NCI-H187 (cell line): ENCODE measurements at regions not wholly inside any gene's neighbourhood (a gene's known extent, or its start where the extent isn't known, plus 50 kb on each side); places are given as distances from the start of the nearest gene placed in this dataset.

Source experiments
- DNase-seq, 2 experiments: peaks; one replicate each; lab custom pipeline; 2025; lab: John Stamatoyannopoulos, UW

GRCh38 chr4:34035225-34035624, 2209.1 kb downstream of the ARAP2 start:
- DNase-seq, result no peak

- no peak for DNase-seq
These were observed 2207.0 kb downstream of the ARAP2 start for GRCh38 chr4:34037280-34037679.

- DNase-seq, result no peak
These were observed 2204.5 kb downstream of the ARAP2 start for GRCh38 chr4:34039766-34040165.

GRCh38 chr4:34043131-34043530, 2201.2 kb downstream of the ARAP2 start:
- no peak for DNase-seq

- no peak for DNase-seq
These were observed 2197.7 kb downstream of the ARAP2 start for GRCh38 chr4:34046580-34046979.

- DNase-seq, result no peak
These were observed 2197.0 kb downstream of the ARAP2 start for GRCh38 chr4:34047363-34047762.

GRCh38 chr4:34066126-34066525, 2178.2 kb downstream of the ARAP2 start:
- no peak for DNase-seq

- no peak for DNase-seq
These were observed 2152.9 kb downstream of the ARAP2 start for GRCh38 chr4:34091451-34091850.

GRCh38 chr4:34094114-34094513, 2150.2 kb downstream of the ARAP2 start:
- no peak for DNase-seq

- DNase-seq, result no peak
These were observed 2139.0 kb downstream of the ARAP2 start for GRCh38 chr4:34105311-34105710.

GRCh38 chr4:34108391-34108790, 2135.9 kb downstream of the ARAP2 start:
- DNase-seq, result no peak

GRCh38 chr4:34112573-34112972, 2131.7 kb downstream of the ARAP2 start:
- no peak for DNase-seq

- DNase-seq, result no peak
These were observed 2105.9 kb downstream of the ARAP2 start for GRCh38 chr4:34138385-34138784.

GRCh38 chr4:34139346-34139745, 2105.0 kb downstream of the ARAP2 start:
- no peak for DNase-seq

- DNase-seq, result no peak
These were observed 2095.9 kb downstream of the ARAP2 start for GRCh38 chr4:34148322-34148908.

GRCh38 chr4:34157547-34157946, 2086.8 kb downstream of the ARAP2 start:
- DNase-seq, result no peak

GRCh38 chr4:34158878-34159277, 2085.4 kb downstream of the ARAP2 start:
- no peak for DNase-seq

- no peak for DNase-seq
These were observed 2073.4 kb downstream of the ARAP2 start for GRCh38 chr4:34170946-34171345.

- DNase-seq, result no peak
These were observed 2067.7 kb downstream of the ARAP2 start for GRCh38 chr4:34176609-34177008.

GRCh38 chr4:34178476-34178875, 2065.8 kb downstream of the ARAP2 start:
- no peak for DNase-seq

- no peak for DNase-seq
These were observed 2062.9 kb downstream of the ARAP2 start for GRCh38 chr4:34181311-34181841.

GRCh38 chr4:34181891-34182290, 2062.4 kb downstream of the ARAP2 start:
- DNase-seq, result no peak

- no peak for DNase-seq
These were observed 2062.0 kb downstream of the ARAP2 start for GRCh38 chr4:34182306-34182705.

GRCh38 chr4:34183926-34184325, 2060.4 kb downstream of the ARAP2 start:
- DNase-seq, result no peak
